VCaP (cell line): ENCODE measurements at regions not wholly inside any gene's neighbourhood (a gene's known extent, or its start where the extent isn't known, plus 50 kb on each side); places are given as distances from the start of the nearest gene placed in this dataset.

ENCODE experiments used
- H3K27ac ChIP-seq: fragments of 450-650 bp; 2 replicates; pipeline ENCODE4 v1.5.1; 2017
- CTCF ChIP-seq: fragments of 450-650 bp; conservative IDR thresholded peaks from 2 replicates; pipeline ENCODE4 v1.5.1; 2017; ENCODE audit warnings: mild to moderate bottlenecking, moderate library complexity

GRCh38 chr14:53386362-53386761, 233.2 kb upstream of the DDHD1 start:
- H3K27ac ChIP-seq = no peak overlapping the region
- no peak for TF ChIP-seq CTCF

DNA sequence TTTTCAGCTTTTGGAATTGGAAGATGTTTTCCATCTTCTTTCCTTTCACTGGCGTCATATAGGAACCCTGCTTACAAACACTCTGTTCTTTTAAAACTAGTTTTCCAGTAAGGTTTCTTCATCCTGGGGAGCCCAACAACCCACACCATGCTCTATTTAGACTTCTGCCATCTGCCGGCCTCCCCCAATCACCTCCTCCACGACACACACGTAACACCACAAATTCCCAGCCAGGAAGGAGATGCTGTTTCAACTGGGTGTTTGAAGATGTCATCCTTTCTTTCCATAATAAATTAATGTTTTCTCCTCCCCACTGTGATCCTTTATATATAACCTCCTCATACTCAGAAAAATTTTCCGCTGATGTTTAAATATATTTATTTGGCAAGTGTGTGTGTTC, 231.4 kb upstream of the DDHD1 start:
- no peak overlapping the region for H3K27ac ChIP-seq
- TF ChIP-seq CTCF = no peak

DNA sequence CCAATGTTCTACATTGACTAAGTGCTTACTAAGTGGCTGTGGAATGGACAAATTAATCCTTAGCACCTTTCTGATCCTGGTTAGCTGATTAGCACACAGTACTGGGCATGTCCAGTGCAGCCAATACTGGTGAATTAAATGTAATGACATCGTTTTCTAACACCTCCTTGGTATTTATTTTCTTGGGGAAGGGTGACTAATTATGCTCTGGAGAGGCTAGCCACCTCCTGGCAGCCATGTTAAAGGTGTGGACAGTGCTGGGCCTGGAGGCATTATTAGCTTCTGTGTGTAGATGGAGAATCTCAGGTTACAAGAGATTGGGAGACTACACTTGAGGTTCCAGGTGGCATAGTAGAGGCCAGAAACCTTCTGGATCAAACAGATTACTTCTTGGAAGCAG, 230.9 kb upstream of the DDHD1 start:
- TF ChIP-seq CTCF = no peak
- no peak overlapping the region for H3K27ac ChIP-seq

GRCh38 chr14:53381895-53382294, 228.8 kb upstream of the DDHD1 start:
- TF ChIP-seq CTCF = no peak
- no peak overlapping the region for H3K27ac ChIP-seq

DNA sequence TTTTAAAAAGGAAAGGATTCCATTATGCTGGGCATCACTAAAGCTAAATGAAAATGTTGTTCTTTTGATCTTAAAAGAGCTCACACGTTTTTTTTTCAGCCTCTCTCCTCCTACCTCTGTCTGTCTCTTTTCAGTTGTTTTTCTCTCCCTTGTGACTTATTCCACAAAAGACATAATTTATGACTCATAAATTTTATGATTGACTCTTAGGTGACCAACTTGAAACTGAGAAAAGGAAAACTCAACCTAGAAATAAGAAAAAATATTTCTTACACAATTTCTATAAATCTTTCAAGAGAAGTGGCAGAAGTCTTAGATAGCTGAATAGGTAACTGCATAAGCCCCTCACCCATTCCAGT, 227.7 kb upstream of the DDHD1 start:
- H3K27ac ChIP-seq = no peak overlapping the region
- no peak for TF ChIP-seq CTCF

DNA sequence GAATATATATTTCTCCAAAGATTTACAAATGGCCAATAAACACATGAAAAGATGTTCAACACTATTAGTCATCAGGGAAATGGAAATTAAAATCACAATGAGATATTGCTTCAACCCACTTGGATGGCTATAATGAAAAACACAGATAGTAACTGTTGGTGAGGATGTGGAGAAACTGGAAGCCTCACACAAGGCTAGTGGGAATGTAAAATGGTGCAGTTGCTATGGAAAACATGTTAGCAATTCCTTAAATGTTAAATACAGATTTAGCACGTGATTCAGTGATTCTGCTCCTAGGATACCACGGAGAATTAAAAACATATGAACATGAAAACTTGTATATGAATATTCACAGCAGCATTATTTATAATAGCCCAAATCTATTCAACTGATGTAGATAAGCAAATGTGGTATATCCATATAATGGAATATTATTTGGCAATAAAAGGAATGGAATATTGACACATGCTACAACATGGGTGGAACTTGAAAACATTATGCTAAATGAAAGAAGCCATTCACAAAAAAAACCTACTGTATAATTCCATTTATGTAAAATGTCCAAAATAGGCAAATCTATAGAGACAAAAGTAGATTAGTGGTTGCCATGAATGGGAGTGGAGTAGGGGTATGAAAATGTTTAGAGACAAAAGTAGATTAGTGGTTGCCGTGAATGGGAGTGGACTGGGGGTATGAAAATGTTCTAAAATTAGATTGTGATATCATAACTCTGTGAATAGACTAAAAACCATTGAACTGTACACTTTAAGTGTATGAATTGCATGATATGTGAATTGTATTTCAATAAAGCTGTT, 227.1 kb upstream of the DDHD1 start:
- no peak for TF ChIP-seq CTCF
- H3K27ac ChIP-seq = no peak overlapping the region

- TF ChIP-seq CTCF = no peak
- no peak overlapping the region for H3K27ac ChIP-seq
Measured at GRCh38 chr14:53378142-53378541, 225.0 kb upstream of the DDHD1 start.
